K562 (cell line): ENCODE measurements at regions not wholly inside any gene's neighbourhood (a gene's known extent, or its start where the extent isn't known, plus 50 kb on each side); places are given as distances from the start of the nearest gene placed in this dataset.

Source experiments
- ATAC-seq: fragments of 200-7000 bp; cut with Tn5 transposase; 3 replicates; pipeline ENCODE4 v1.9.1; 2020; ENCODE audit warnings: moderate library complexity
- BruUV-seq: library from RNA; stranded (reverse); fragments of 400-500 nt; replicated peaks from 2 replicates; lab custom pipeline; 2021; lab: Mats Ljungman, UMichigan
- CTCF ChIA-PET: fragments of 300-600 bp; formaldehyde crosslinking; extraction: SDS; loops from one replicate; lab custom pipeline; 2021; ENCODE audit warnings: low intra/inter-chr PET ratio; lab: Yijun Ruan, JAX
- POLR2A ChIA-PET: fragments of 300-600, 350-650 bp; sonication (Branson Sonifier 250); formaldehyde crosslinking; extraction: SDS; loops from one replicate; lab custom pipeline; 2021; ENCODE audit warnings: antibody characterized with exemption, inconsistent platforms; lab: Yijun Ruan, JAX
- DNase-seq, 4 experiments: peaks; one replicate each; pipeline versions ENCODE4 v3.0.0 to v3.0.0-alpha.2; 2011 to 2018; ENCODE audit warnings: low spot score in 3 of 4, mixed read lengths in 3 of 4; ENCODE audit errors: extremely low read depth in 1 of 4
- FAIRE-seq: peaks from 2 replicates; lab custom pipeline; 2011; peaks lifted over from hg19 to GRCh38; lab: Jason Lieb, UNC
- H2AFZ ChIP-seq: 2 replicates; pipeline ENCODE4 v1.6.0; 2011; ENCODE audit warnings: low read depth, low read length, control low read depth, inconsistent platforms
- H3K27ac ChIP-seq: fragments of 200-600 bp; 3 replicates; pipeline ENCODE4 v1.8.0; 2011; ENCODE audit warnings: low read depth, mild to moderate bottlenecking, control low read depth, inconsistent platforms, low read length, moderate library complexity, mixed read lengths; ENCODE audit errors: extremely low read depth
- H3K27me3 ChIP-seq, 2 experiments: fragments of 300-600 bp in 1 of 2; 2 replicates in 1 of 2; 3 replicates in 1 of 2; pipeline versions ENCODE4 v1.6.0 to v1.8.0; 2011; ENCODE audit warnings: inconsistent platforms in 2 of 2, low read length in 2 of 2, mild to moderate bottlenecking in 1 of 2, mixed read lengths in 1 of 2, moderate library complexity in 1 of 2; ENCODE audit not compliant: control insufficient read depth in 2 of 2, insufficient read depth in 2 of 2
- H3K36me3 ChIP-seq: fragments of 300-600 bp; 3 replicates; pipeline ENCODE4 v1.8.0; 2011; ENCODE audit warnings: mild to moderate bottlenecking, low read length, inconsistent platforms; ENCODE audit not compliant: control insufficient read depth, insufficient read depth
- H3K4me1 ChIP-seq, 2 experiments: fragments of 200-600 bp in 1 of 2; replicated peaks in 1 of 2; 2 replicates in 1 of 2; 3 replicates in 1 of 2; pipeline versions ENCODE4 v1.5.1 to v1.8.0; 2011; ENCODE audit warnings: inconsistent platforms in 2 of 2, low read length in 2 of 2, mild to moderate bottlenecking in 1 of 2, mixed read lengths in 1 of 2, moderate library complexity in 1 of 2; ENCODE audit not compliant: control insufficient read depth in 2 of 2, insufficient read depth in 2 of 2
- H3K4me2 ChIP-seq: 2 replicates; pipeline ENCODE4 v1.6.1; 2011; ENCODE audit warnings: low read length, control low read depth, inconsistent platforms, mixed read lengths; ENCODE audit not compliant: insufficient read depth
- H3K4me3 ChIP-seq: fragments of 200-600 bp; sonication (generic), shearing (Covaris generic); 2 replicates; pipeline ENCODE4 v1.5.1; 2016; ENCODE audit warnings: control low read depth, inconsistent platforms
- H3K79me2 ChIP-seq: fragments of 200-600 bp; 3 replicates; pipeline ENCODE4 v1.8.0; 2011; ENCODE audit warnings: low read length, inconsistent platforms; ENCODE audit not compliant: control insufficient read depth, insufficient read depth
- H3K9ac ChIP-seq, 2 experiments: 2 replicates each; pipeline versions ENCODE4 v1.6.0 to v1.6.1; 2011; ENCODE audit warnings: low read depth in 2 of 2, low read length in 2 of 2, control low read depth in 1 of 2, inconsistent platforms in 1 of 2, mild to moderate bottlenecking in 1 of 2, mixed read lengths in 1 of 2; ENCODE audit not compliant: insufficient read depth in 1 of 2
- H3K9me1 ChIP-seq: one replicate; pipeline ENCODE4 v1.6.0; 2011; ENCODE audit warnings: inconsistent platforms, mild to moderate bottlenecking, low read length, moderate library complexity; ENCODE audit not compliant: control insufficient read depth, insufficient read depth
- H3K9me3 ChIP-seq: replicated peaks from 2 replicates; pipeline ENCODE4 v1.5.1; 2011; ENCODE audit warnings: low read depth, low read length, inconsistent platforms; ENCODE audit not compliant: control insufficient read depth, insufficient read depth
- H4K20me1 ChIP-seq: replicated peaks from 2 replicates; pipeline ENCODE4 v1.6.1; 2011; ENCODE audit warnings: low read length, inconsistent platforms, mixed read lengths; ENCODE audit not compliant: control insufficient read depth, insufficient read depth
- RFX5 ChIP-seq: IDR thresholded peaks from 2 replicates; pipeline ENCODE4 v1.6.1; 2011; ENCODE audit warnings: low read depth, mild to moderate bottlenecking, improper control_type of control experiment, low read length
- WGBS: fragments of 100-300 bp; shearing (Covaris generic); methylation state at CpG from one replicate; pipeline ENCODE4 v1.1.6; 2016; ENCODE audit warnings: low coverage, mixed read lengths; ENCODE audit not compliant: insufficient coverage; ENCODE audit errors: missing lambda C conversion rate; 5-methylcytosine and 5-hydroxymethylcytosine counted together
- in situ Hi-C: fragments of 300-500 bp; cut with MboI; formaldehyde crosslinking; loops from 4 replicates; pipeline ENCODE4 v1.15.0; 2018; ENCODE audit warnings: inconsistent platforms, mixed read lengths
- intact Hi-C: fragments of 100-400 bp; cut with micrococcal nuclease; formaldehyde crosslinking; loops from 2 replicates; pipeline ENCODE4 v1.14.2; 2022
- TF ChIP-seq, protein P1 (sequence below), 2 experiments: fragments of 450-650 bp; IDR thresholded peaks; 2 replicates each; pipeline ENCODE4 v1.6.1; 2018; ENCODE audit warnings: mild to moderate bottlenecking in 2 of 2, low read depth in 1 of 2; ENCODE audit not compliant: partially characterized antibody in 2 of 2
- TF ChIP-seq, protein P2 (sequence below): fragments of 250-450 bp; sonication (Bioruptor Pico); IDR thresholded peaks from 2 replicates; pipeline ENCODE4 v1.4.0; 2020; ENCODE audit warnings: mild to moderate bottlenecking, moderate library complexity

DNA sequence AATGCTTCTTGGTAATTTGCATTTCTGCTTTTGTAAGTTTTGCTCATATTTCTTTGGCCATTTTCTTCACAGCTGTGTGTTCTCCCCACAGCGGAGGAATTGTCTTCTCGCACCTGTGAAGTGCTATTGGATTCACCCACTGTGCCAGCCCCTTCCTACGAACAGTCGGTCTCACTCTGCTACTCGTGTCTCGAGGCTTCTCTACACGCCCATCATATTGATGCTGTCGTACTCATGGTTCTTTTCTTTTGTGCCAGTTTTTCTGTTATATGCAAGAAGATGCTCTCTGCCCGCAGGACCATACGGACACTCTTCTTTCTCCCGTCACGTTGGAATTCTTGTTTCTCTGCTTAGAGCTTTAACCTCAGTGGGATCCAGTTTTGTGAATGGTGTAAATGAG lies 200.3 kb downstream of the DLL1 start:
- Histone ChIP-seq H3K4me1 (peaks cover 0 to 34% of the 10 kb centered on the region in 2 experiments; a peak in 3 of 5 replicates), H3K9ac (no peak overlapping the region), H4K20me1 (peaks cover 5% of the 10 kb centered on the region), H3K79me2 (no peaks in the 10 kb centered on the region), H3K4me3 (no peak overlapping the region), H3K36me3 (no peaks in the 10 kb centered on the region), H3K4me2 (no peak overlapping the region), H3K9me1 (no peaks in the 10 kb centered on the region), H3K27me3 (peaks cover 6 to 74% of the 10 kb centered on the region in 2 experiments; a peak in 4 of 5 replicates), H3K27ac (no peak overlapping the region), H3K9me3 (no peaks in the 10 kb centered on the region), H2AFZ (no peak overlapping the region)
- DNase-seq = no peak
- BruUV-seq = no TSS peak
- TF ChIP-seq, protein P1, sequence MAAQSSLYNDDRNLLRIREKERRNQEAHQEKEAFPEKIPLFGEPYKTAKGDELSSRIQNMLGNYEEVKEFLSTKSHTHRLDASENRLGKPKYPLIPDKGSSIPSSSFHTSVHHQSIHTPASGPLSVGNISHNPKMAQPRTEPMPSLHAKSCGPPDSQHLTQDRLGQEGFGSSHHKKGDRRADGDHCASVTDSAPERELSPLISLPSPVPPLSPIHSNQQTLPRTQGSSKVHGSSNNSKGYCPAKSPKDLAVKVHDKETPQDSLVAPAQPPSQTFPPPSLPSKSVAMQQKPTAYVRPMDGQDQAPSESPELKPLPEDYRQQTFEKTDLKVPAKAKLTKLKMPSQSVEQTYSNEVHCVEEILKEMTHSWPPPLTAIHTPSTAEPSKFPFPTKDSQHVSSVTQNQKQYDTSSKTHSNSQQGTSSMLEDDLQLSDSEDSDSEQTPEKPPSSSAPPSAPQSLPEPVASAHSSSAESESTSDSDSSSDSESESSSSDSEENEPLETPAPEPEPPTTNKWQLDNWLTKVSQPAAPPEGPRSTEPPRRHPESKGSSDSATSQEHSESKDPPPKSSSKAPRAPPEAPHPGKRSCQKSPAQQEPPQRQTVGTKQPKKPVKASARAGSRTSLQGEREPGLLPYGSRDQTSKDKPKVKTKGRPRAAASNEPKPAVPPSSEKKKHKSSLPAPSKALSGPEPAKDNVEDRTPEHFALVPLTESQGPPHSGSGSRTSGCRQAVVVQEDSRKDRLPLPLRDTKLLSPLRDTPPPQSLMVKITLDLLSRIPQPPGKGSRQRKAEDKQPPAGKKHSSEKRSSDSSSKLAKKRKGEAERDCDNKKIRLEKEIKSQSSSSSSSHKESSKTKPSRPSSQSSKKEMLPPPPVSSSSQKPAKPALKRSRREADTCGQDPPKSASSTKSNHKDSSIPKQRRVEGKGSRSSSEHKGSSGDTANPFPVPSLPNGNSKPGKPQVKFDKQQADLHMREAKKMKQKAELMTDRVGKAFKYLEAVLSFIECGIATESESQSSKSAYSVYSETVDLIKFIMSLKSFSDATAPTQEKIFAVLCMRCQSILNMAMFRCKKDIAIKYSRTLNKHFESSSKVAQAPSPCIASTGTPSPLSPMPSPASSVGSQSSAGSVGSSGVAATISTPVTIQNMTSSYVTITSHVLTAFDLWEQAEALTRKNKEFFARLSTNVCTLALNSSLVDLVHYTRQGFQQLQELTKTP (IDR thresholded peaks at IDR 0.05; ENCODE audit: low read depth in 1 of 2, partially characterized antibody in 2 of 2) = no peak
- TF ChIP-seq, protein P2, sequence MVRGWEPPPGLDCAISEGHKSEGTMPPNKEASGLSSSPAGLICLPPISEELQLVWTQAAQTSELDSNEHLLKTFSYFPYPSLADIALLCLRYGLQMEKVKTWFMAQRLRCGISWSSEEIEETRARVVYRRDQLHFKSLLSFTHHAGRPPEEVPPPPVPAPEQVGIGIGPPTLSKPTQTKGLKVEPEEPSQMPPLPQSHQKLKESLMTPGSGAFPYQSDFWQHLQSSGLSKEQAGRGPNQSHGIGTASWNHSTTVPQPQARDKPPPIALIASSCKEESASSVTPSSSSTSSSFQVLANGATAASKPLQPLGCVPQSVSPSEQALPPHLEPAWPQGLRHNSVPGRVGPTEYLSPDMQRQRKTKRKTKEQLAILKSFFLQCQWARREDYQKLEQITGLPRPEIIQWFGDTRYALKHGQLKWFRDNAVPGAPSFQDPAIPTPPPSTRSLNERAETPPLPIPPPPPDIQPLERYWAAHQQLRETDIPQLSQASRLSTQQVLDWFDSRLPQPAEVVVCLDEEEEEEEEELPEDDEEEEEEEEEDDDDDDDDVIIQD (CRISPR knock-in tag) = no peak
- TF ChIP-seq RFX5 = no peak
- ChIA-PET POLR2A (no interaction called here), CTCF (no interaction called here)
- whole genome bisulfite sequencing = 5% methylated on average over 12 of the region's 12 CpGs
- FAIRE-seq = no peak
- in situ Hi-C loops (no loop called here), intact Hi-C loops (no loop called here)
- no peak for ATAC-seq
